LNCAP (cell line): ENCODE measurements at regions not wholly inside any gene's neighbourhood (a gene's known extent, or its start where the extent isn't known, plus 50 kb on each side); places are given as distances from the start of the nearest gene placed in this dataset.

Experiments used
- CTCF ChIP-seq: fragments of 450-650 bp; IDR thresholded peaks from 2 replicates; pipeline ENCODE4 v1.5.1; 2017; ENCODE audit warnings: mild to moderate bottlenecking

- TF ChIP-seq CTCF: no peak
Measured at GRCh38 chr9:81053298-81054025, 635.9 kb downstream of the TLE1 start.

GRCh38 chr9:81052846-81053245 is 636.5 kb downstream of the TLE1 start:
- no peak for TF ChIP-seq CTCF

GRCh38 chr9:81047280-81047679 is 642.1 kb downstream of the TLE1 start:
- TF ChIP-seq CTCF: no peak

- no peak for TF ChIP-seq CTCF
Measured at GRCh38 chr9:81045658-81046057, 643.7 kb downstream of the TLE1 start.

- TF ChIP-seq CTCF: no peak
Measured at GRCh38 chr9:81037889-81038288, 651.5 kb downstream of the TLE1 start.

GRCh38 chr9:81035601-81036000 is 653.7 kb downstream of the TLE1 start:
- TF ChIP-seq CTCF: no peak

GRCh38 chr9:81035171-81035570 is 654.2 kb downstream of the TLE1 start:
- TF ChIP-seq CTCF: no peak

GRCh38 chr9:81032831-81033230 is 656.5 kb downstream of the TLE1 start:
- TF ChIP-seq CTCF: no peak
